Activated B cell treated with CpG ODN at 0.5 μM for 24 hours (primary cell): ENCODE measurements at regions not wholly inside any gene's neighbourhood (a gene's known extent, or its start where the extent isn't known, plus 50 kb on each side); places are given as distances from the start of the nearest gene placed in this dataset.

Source experiments
- ATAC-seq: fragments of 200-7000 bp; cut with Tn5 transposase; one replicate; pipeline ENCODE4 v1.10.0; 2021; ENCODE audit warnings: low read depth, mild to moderate bottlenecking, moderate library complexity
- CTCF ChIA-PET: fragments of 350-600 bp; sonication (Branson Sonifier 250); formaldehyde crosslinking; loops from one replicate; lab custom pipeline; 2021; ENCODE audit warnings: antibody characterized with exemption; lab: Charles Lee
- POLR2A ChIA-PET: fragments of 350-600 bp; sonication (Branson Sonifier 250); formaldehyde crosslinking; loops from one replicate; lab custom pipeline; 2021; ENCODE audit warnings: antibody characterized with exemption; lab: Charles Lee
- DNase-seq: peaks from one replicate; pipeline ENCODE4 v3.0.0; 2022
- H3K27ac Mint-ChIP-seq: one replicate; pipeline ENCODE4 v1.8.0; 2020; ENCODE audit warnings: mixed read lengths
- H3K27me3 Mint-ChIP-seq: one replicate; pipeline ENCODE4 v1.8.0; 2021; ENCODE audit warnings: mixed read lengths
- H3K36me3 Mint-ChIP-seq: one replicate; pipeline ENCODE4 v1.8.0; 2021; ENCODE audit warnings: low read depth, mixed read lengths
- H3K4me1 Mint-ChIP-seq: one replicate; pipeline ENCODE4 v1.8.0; 2021; ENCODE audit warnings: mixed read lengths
- H3K4me3 Mint-ChIP-seq: one replicate; pipeline ENCODE4 v1.8.0; 2020; ENCODE audit warnings: mild to moderate bottlenecking, mixed read lengths
- H3K9me3 Mint-ChIP-seq: one replicate; pipeline ENCODE4 v1.8.0; 2020; ENCODE audit warnings: mixed read lengths
- CTCF ChIP-seq: fragments of 200-600 bp; IDR thresholded peaks from one replicate; pipeline ENCODE4 v1.8.0; 2022; ENCODE audit warnings: antibody characterized with exemption, mild to moderate bottlenecking
- intact Hi-C: fragments of 100-400 bp; cut with micrococcal nuclease; formaldehyde crosslinking; loops from one replicate; pipeline ENCODE4 v1.15.1; 2024

DNA sequence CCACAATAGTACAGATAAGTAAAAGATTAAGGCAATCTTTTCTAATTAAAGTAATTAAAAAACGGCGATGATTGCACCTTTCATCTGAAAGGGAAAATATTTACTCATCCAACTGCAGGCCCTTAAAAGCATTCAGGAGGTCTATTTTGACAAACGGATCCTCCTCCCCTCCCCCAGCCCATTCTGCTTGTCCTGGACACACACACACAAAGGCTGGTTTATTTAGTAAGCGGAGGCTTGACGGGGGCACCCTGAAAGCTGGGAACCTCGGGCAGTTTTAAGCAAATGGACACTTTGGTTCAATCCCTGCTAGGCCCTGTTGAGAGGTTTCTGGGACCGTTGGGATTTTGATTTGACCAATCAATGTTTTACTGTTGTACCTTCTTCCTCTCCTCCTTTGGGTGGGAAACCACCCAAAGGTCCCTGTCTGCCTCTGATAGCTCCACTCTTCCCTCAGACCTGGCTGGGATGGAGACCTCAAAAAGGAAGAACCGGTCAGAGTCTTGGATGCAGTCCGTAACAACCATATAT, 135.8 kb upstream of the HAAO start:
- intact Hi-C loops, result no loop called here
- H3K4me1 Mint-ChIP-seq, result no peaks in the 10 kb centered on the region
- CTCF ChIA-PET, result no interaction called here
- no peak overlapping the region for H3K27ac Mint-ChIP-seq
- no peaks in the 10 kb centered on the region for H3K36me3 Mint-ChIP-seq
- no peak for ATAC-seq
- peaks cover 11% of the 10 kb centered on the region for H3K27me3 Mint-ChIP-seq
- H3K4me3 Mint-ChIP-seq, result no peak overlapping the region
- POLR2A ChIA-PET, result no interaction called here
- no peaks in the 10 kb centered on the region for H3K9me3 Mint-ChIP-seq
- TF ChIP-seq CTCF, result no peak
- no peak for DNase-seq

DNA sequence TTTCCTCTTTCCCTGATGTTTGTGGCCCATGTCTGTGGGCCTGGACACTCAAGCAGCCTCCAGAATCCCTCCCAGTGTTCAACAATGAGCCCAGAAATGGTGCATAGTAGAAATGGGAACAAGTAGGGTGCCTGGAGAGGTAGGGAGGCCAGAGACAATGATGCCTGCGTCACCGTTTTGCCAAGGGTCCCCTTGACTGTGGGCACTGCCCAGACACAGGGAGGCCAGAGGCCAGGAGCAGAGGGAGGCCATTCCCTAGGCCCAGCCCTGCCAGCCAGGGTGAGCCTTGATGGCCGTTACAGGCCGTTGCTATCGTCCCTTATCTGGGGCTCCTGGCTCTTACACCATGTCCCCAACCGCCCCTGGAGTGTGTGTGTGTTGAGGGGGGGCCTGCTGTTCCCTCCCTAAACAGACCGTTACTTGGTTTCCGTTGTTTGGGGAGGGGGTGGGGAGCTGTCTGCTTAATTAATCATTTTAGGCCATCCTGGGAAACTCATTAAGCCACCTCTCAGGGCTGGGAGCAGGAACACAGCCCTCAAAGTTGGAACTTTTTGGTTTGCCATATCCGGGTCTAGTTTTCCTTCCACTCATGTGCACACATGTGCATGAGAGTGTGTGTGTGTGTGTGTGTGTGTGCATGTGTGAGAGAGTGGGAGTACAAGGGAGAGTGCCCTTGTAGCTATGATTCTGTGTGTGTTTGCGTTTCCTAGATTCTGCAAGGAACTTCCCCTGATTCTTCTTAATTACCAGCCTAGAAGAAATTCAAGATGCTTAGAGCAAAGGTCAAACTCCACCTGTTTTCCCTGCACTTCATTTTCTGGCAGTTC, 135.2 kb upstream of the HAAO start:
- Mint-ChIP-seq H3K27me3 (peaks cover 11% of the 10 kb centered on the region), H3K4me3 (no peak overlapping the region), H3K27ac (no peak overlapping the region), H3K36me3 (no peaks in the 10 kb centered on the region), H3K4me1 (no peaks in the 10 kb centered on the region), H3K9me3 (no peaks in the 10 kb centered on the region)
- ChIA-PET POLR2A (no interaction called here), CTCF (no interaction called here)
- intact Hi-C loops, result no loop called here
- ATAC-seq (no peak), DNase-seq (no peak)
- TF ChIP-seq CTCF, result no peak

DNA sequence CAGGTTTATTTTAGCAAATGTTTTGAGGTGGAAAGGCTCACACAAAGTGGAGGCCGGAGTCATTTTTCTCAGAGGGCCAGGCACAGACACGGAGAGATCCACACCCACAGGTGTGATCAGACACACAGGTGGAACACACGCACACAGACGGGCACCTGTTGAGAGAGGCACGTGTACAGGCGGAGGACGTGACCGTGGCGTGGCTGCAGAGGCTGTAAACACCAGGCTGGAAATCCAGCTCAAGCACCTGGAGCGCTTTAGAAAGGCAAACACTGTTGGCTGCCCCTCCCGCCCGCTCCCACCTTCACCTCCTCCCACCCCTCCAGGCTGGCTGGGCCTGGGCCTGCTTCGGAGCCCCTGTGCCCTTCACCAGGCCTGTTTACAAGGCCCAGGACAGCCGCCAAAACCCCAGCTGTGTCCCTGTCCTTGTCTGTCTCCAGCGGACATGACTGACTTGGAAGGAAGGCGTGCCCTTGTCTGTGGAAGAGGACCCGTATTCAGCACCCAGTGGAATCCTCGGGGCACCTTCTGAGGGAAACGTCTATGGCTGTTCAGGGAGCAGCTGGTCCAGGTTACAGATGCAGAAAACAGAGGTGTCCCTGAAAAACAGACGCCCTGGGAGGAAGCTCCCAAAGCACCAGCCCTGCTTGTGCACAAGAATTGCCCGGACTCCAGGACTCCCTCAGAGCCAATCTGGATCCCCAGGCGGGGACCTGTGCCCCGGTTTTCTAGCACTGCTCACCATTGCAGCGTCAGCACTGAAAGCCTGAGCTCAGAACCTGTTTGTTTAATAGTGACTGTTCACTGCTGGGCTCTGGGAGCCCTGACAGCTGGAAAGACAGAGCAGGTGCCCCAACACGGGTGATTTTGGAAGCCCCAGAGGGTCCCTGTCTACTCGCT, 134.3 kb upstream of the HAAO start:
- Mint-ChIP-seq H3K27me3 (peaks cover 11% of the 10 kb centered on the region), H3K4me1 (no peaks in the 10 kb centered on the region), H3K9me3 (no peaks in the 10 kb centered on the region), H3K27ac (no peak overlapping the region), H3K36me3 (no peaks in the 10 kb centered on the region), H3K4me3 (no peak overlapping the region)
- POLR2A ChIA-PET, result no interaction called here
- no peak for DNase-seq
- CTCF ChIA-PET, result no interaction called here
- TF ChIP-seq CTCF, result no peak
- ATAC-seq, result no peak
- intact Hi-C loops, result no loop called here

DNA sequence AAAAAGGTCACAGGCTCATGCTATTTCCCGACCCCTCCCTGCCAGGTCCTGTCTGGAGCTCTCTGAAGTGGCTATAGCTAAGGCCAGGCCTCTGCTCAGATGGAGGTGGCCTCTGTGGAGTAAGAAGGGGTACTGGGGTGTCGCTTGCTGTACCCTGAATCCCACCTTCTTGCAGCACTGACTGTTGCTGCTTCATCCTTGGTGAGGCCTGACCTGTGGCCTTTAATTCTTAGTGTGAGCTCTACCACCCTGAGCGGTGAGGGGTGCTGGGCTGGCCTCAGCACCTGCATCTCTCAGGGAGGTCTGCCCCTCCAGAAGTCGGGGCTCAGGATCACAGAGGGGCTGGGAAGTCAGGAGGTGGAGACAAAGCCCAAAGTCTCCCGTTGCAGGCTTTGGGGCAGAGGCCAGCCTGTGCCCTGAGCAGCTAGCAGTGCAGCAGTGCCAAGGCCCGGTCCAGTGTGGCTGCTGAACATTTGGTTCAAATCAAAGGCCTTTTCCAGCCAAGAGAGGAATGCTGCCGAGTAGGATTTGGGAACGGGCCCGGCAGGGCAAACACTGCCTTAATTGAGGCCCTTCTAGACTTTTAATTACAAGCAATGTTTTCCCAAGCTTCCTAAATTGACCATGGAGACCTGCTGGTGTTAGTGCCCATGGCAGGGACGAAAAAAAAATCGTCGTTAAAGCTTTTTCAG, 133.5 kb upstream of the HAAO start:
- H3K4me1 Mint-ChIP-seq, result no peaks in the 10 kb centered on the region
- no peak for TF ChIP-seq CTCF
- H3K36me3 Mint-ChIP-seq, result no peaks in the 10 kb centered on the region
- no peak overlapping the region for H3K27ac Mint-ChIP-seq
- intact Hi-C loops, result no loop called here
- ChIA-PET CTCF (no interaction called here), POLR2A (no interaction called here)
- H3K9me3 Mint-ChIP-seq, result no peaks in the 10 kb centered on the region
- no peak overlapping the region for H3K4me3 Mint-ChIP-seq
- DNase-seq (no peak), ATAC-seq (no peak)
- H3K27me3 Mint-ChIP-seq, result peaks cover 8% of the 10 kb centered on the region
